ENCODE measurements at regions not wholly inside any gene's neighbourhood (a gene's known extent, or its start where the extent isn't known, plus 50 kb on each side); places are given as distances from the start of the nearest gene placed in this dataset.

- TF ChIP-seq ZBTB33 (IDR thresholded peaks at IDR 0.05) = no peak
- TF ChIP-seq CTCF (IDR thresholded peaks at IDR 0.05; ENCODE audit: low read depth, low read length, missing input control) = no peak
- no peak for TF ChIP-seq REST (IDR thresholded peaks at IDR 0.05)
- no peak for TF ChIP-seq FOXA1 (IDR thresholded peaks at IDR 0.05)
- no peak for TF ChIP-seq MAX (IDR thresholded peaks at IDR 0.05)
- TF ChIP-seq GABPA (IDR thresholded peaks at IDR 0.05 in 1 of 2, conservative IDR thresholded peaks at IDR 0.05 in 1 of 2) = no peak
- TF ChIP-seq RAD21 (IDR thresholded peaks at IDR 0.05) = no peak
- TF ChIP-seq SP1 (IDR thresholded peaks at IDR 0.05) = no peak
- no peak for TF ChIP-seq ATF3 (IDR thresholded peaks at IDR 0.05)
- TF ChIP-seq JUND (IDR thresholded peaks at IDR 0.05) = no peak
- no peak for TF ChIP-seq HNF4A (conservative IDR thresholded peaks at IDR 0.05)
- TF ChIP-seq YY1 (IDR thresholded peaks at IDR 0.05) = no peak
Measured at GRCh38 chr15:45854455-45855202, 219.8 kb downstream of the SQOR start.
